ENCODE measurements at regions not wholly inside any gene's neighbourhood (a gene's known extent, or its start where the extent isn't known, plus 50 kb on each side); places are given as distances from the start of the nearest gene placed in this dataset.
"Not testable (repeated sequence)": the region's sequence is repeated elsewhere in the genome, so short reads cannot be mapped to it uniquely, and the experiment has no call there.

DNA sequence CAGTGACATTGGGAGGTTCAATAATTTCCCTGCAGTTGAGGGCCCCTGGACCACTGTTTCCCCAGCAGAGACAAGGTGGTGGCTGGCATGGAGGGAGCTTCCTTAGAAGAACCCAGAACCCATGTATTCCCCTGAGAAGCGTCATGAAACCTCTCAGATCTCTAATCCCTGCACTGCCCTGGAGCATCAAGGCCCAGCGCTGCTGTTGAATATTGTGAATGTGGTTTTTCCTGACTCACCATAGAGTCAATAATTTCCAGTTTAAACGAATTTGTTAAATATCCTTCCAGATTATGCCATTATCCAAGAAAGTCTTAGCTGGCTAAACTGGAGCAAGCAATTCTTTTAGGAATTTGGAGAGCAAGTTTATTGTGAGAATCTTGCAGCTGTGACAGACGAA, 333.5 kb downstream of the CACNA1B start:
- WGBS, 2 experiments (ENCODE audit: extremely low coverage in 2 of 2, insufficient read length in 1 of 2): no CpG with 5 or more reads among the region's 4 CpGs
- intact Hi-C loops (cut with micrococcal nuclease); CTCF ChIA-PET; H3K56ac ChIP-seq (ENCODE audit: extremely low read depth, insufficient read depth, low read length); BruUV-seq (replicated peaks); H3K36me3 ChIP-seq (ENCODE audit: control insufficient read depth, insufficient read depth, low read length); H3K18ac ChIP-seq (ENCODE audit: low read depth, low read length); POLR2A ChIA-PET (ENCODE audit: unreplicated experiment); in situ Hi-C loops (cut with MboI; ENCODE audit: low sequenced_read_pairs); H3K27me3 ChIP-seq (ENCODE audit: control insufficient read depth, insufficient read depth, low read length); H2BK15ac ChIP-seq (ENCODE audit: low read depth, low read length); H3K9me3 ChIP-seq (ENCODE audit: control insufficient read depth, insufficient read depth, low read length); H2BK120ac ChIP-seq (ENCODE audit: low read depth, low read length); H2AFZ ChIP-seq (replicated peaks; ENCODE audit: low read length, poor library complexity); H4K8ac ChIP-seq (ENCODE audit: low read depth in 2 of 2, low read length in 2 of 2); H2AK9ac ChIP-seq (replicated peaks; ENCODE audit: low read depth, low read length, poor library complexity); H3K27ac ChIP-seq (ENCODE audit: insufficient read depth, low read length); H2AK5ac ChIP-seq (ENCODE audit: low read depth, low read length); H3K9ac ChIP-seq (ENCODE audit: low read depth, low read length); H3K14ac ChIP-seq (replicated peaks; ENCODE audit: low read depth, low read length); H3K23ac ChIP-seq (ENCODE audit: low read depth, low read length); H3K4me3 ChIP-seq (ENCODE audit: insufficient read depth, low read depth, low read length); H2BK20ac ChIP-seq (ENCODE audit: low read depth, low read length); H4K91ac ChIP-seq (ENCODE audit: insufficient read depth, low read depth, low read length); H4K20me1 ChIP-seq (ENCODE audit: insufficient read depth, low read length); H3K79me1 ChIP-seq (ENCODE audit: low read depth in 1 of 2, low read length in 2 of 2); H4K5ac ChIP-seq (ENCODE audit: low read depth, low read length); H3K9me1 ChIP-seq (ENCODE audit: insufficient read depth, low read length); H3K4ac ChIP-seq (ENCODE audit: low read depth, low read length); dilution Hi-C loops (cut with HindIII; ENCODE audit: low sequenced_read_pairs, unreplicated experiment); H3K4me1 ChIP-seq (ENCODE audit: control insufficient read depth, insufficient read depth, low read length); H3K4me2 ChIP-seq (ENCODE audit: low read depth, low read length); ATAC-seq (ENCODE audit: low read depth); DNase-seq; H2BK5ac ChIP-seq (ENCODE audit: low read depth, low read length, poor library complexity, severe bottlenecking): not testable (repeated sequence)

DNA sequence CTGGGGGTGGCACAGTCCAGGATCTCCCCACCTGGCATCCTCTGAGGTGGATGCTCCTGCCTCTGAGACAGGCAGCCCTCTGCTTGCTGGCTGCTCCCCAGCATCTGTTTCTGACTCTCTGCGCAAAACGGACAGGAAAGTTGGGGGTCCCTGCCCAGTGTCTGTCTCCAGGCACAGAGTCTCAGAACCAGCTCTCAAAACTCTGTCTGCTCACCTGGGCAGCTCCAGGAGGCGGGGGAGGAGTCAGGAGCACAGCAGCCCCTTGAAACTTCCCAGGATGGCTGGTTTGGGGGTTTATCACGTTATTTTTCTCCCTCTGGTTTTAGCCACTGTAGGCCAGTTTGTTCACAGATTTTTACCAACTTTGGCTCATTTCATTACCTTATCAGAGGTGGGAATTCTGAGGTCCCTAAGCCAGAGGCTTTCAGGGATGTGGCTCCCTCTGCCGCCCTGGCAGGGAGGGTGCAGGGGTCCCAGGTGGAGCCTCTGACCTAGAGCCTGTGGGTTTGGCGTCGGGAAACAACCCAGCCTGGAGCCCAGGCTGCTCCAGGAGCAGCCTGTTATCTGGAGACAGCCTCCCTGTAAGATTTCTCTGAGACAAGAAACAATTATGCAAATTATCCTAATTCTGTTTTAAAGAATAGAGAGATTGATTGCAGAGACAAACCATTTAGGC, 334.1 kb downstream of the CACNA1B start:
- H3K56ac ChIP-seq (ENCODE audit: extremely low read depth, insufficient read depth, low read length); H3K4me3 ChIP-seq (ENCODE audit: insufficient read depth, low read depth, low read length); H2BK5ac ChIP-seq (ENCODE audit: low read depth, low read length, poor library complexity, severe bottlenecking); in situ Hi-C loops (cut with MboI; ENCODE audit: low sequenced_read_pairs); H2AK5ac ChIP-seq (ENCODE audit: low read depth, low read length); H3K23ac ChIP-seq (ENCODE audit: low read depth, low read length); dilution Hi-C loops (cut with HindIII; ENCODE audit: low sequenced_read_pairs, unreplicated experiment); H3K9ac ChIP-seq (ENCODE audit: low read depth, low read length); H3K4ac ChIP-seq (ENCODE audit: low read depth, low read length); H3K9me3 ChIP-seq (ENCODE audit: control insufficient read depth, insufficient read depth, low read length); H3K4me2 ChIP-seq (ENCODE audit: low read depth, low read length); CTCF ChIA-PET; H2AK9ac ChIP-seq (replicated peaks; ENCODE audit: low read depth, low read length, poor library complexity); H4K5ac ChIP-seq (ENCODE audit: low read depth, low read length); intact Hi-C loops (cut with micrococcal nuclease); H2BK20ac ChIP-seq (ENCODE audit: low read depth, low read length); H3K4me1 ChIP-seq (ENCODE audit: control insufficient read depth, insufficient read depth, low read length); H2AFZ ChIP-seq (replicated peaks; ENCODE audit: low read length, poor library complexity); ATAC-seq (ENCODE audit: low read depth); H2BK120ac ChIP-seq (ENCODE audit: low read depth, low read length); H4K8ac ChIP-seq (ENCODE audit: low read depth in 2 of 2, low read length in 2 of 2); H2BK15ac ChIP-seq (ENCODE audit: low read depth, low read length); POLR2A ChIA-PET (ENCODE audit: unreplicated experiment); H3K27ac ChIP-seq (ENCODE audit: insufficient read depth, low read length); H3K27me3 ChIP-seq (ENCODE audit: control insufficient read depth, insufficient read depth, low read length); H3K14ac ChIP-seq (replicated peaks; ENCODE audit: low read depth, low read length); H4K20me1 ChIP-seq (ENCODE audit: insufficient read depth, low read length); H3K79me1 ChIP-seq (ENCODE audit: low read depth in 1 of 2, low read length in 2 of 2); DNase-seq; H4K91ac ChIP-seq (ENCODE audit: insufficient read depth, low read depth, low read length); BruUV-seq (replicated peaks); H3K36me3 ChIP-seq (ENCODE audit: control insufficient read depth, insufficient read depth, low read length); H3K9me1 ChIP-seq (ENCODE audit: insufficient read depth, low read length); H3K18ac ChIP-seq (ENCODE audit: low read depth, low read length): not testable (repeated sequence)
- no CpG with 5 or more reads among the region's 7 CpGs for WGBS, 2 experiments (ENCODE audit: extremely low coverage in 2 of 2, insufficient read length in 1 of 2)

Measured in IMR-90 (cell line).